ENCODE measurements at regions not wholly inside any gene's neighbourhood (a gene's known extent, or its start where the extent isn't known, plus 50 kb on each side); places are given as distances from the start of the nearest gene placed in this dataset.

DNA sequence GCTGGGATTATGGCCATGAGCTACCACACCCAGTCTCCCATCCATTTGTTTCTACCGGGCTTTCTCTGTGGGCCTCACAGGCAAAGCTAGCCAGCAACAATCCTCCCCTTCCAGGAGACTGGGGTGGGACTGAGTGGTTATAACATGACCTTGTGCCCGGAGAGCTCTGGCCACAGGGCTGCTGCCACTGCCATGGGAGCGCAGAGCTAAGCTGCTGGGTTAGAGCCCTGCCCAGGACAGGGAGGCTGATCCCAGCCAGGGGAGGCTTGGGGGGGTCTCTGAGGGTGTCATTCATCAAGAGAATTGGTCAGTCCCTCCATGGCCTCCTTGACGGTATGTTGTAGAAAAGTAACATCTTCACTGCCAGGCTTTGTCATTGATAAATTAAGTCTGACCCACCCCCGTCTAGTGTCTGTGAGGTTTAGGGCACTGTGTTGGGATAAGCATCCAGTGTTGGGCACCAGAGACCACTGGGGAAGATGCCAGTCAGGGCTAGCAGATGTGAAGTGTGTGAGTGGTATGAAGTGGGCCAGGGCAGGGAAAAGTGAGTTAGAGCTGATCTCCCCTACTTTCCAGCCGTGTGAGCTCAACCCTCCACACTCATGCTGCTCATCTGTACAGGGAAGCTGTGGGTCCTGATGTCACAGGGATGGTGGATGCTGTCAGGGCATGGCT is 368.4 kb upstream of the HS6ST1 start:
- TF ChIP-seq CTCF (IDR thresholded peaks at IDR 0.05; ENCODE audit: poor library complexity) = no peak
- TF ChIP-seq EZH2 (IDR thresholded peaks at IDR 0.05; ENCODE audit: borderline replicate concordance) = no peak
